ENCODE measurements at regions not wholly inside any gene's neighbourhood (a gene's known extent, or its start where the extent isn't known, plus 50 kb on each side); places are given as distances from the start of the nearest gene placed in this dataset.

DNA sequence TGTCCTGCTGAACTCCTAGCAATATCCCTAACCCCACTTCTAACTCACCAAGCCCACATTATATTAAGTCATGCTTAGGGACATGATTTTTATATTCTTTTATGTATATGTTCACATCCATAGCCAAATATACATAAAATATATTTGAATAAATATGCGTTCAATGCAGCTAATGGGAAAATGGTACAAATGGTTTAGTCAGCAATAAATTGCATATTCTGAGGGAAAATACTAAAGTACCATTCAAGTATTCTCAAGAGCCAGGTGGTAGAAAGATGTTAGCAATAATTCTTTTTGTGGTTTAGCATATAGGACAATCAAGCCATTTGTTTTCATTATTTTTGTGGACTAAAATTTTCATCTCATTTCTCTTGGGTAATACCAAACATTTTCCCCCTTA is 306.0 kb downstream of the TDRD15 start:
- no peaks in the 10 kb centered on the region; the same call in 1 of the 2 replicates for H3K9me3 ChIP-seq (ENCODE audit: control insufficient read depth, insufficient read depth, low read length)
- H3K18ac ChIP-seq (ENCODE audit: low read depth, low read length) = no peak overlapping the region
- no peak overlapping the region for H3K14ac ChIP-seq (replicated peaks; ENCODE audit: low read depth, low read length)
- in situ Hi-C loops (cut with MboI; ENCODE audit: low sequenced_read_pairs) (no loop called here), intact Hi-C loops (cut with micrococcal nuclease) (no loop called here), dilution Hi-C loops (cut with HindIII; ENCODE audit: low sequenced_read_pairs, unreplicated experiment) (no loop called here)
- H3K27me3 ChIP-seq (ENCODE audit: control insufficient read depth, insufficient read depth, low read length) = no peaks in the 10 kb centered on the region
- no peak overlapping the region for H2BK120ac ChIP-seq (ENCODE audit: low read depth, low read length)
- H3K9me1 ChIP-seq (ENCODE audit: insufficient read depth, low read length) = no peaks in the 10 kb centered on the region
- TF ChIP-seq, protein P1, sequence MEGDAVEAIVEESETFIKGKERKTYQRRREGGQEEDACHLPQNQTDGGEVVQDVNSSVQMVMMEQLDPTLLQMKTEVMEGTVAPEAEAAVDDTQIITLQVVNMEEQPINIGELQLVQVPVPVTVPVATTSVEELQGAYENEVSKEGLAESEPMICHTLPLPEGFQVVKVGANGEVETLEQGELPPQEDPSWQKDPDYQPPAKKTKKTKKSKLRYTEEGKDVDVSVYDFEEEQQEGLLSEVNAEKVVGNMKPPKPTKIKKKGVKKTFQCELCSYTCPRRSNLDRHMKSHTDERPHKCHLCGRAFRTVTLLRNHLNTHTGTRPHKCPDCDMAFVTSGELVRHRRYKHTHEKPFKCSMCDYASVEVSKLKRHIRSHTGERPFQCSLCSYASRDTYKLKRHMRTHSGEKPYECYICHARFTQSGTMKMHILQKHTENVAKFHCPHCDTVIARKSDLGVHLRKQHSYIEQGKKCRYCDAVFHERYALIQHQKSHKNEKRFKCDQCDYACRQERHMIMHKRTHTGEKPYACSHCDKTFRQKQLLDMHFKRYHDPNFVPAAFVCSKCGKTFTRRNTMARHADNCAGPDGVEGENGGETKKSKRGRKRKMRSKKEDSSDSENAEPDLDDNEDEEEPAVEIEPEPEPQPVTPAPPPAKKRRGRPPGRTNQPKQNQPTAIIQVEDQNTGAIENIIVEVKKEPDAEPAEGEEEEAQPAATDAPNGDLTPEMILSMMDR (conservative IDR thresholded peaks at IDR 0.05; ENCODE audit: low read depth, low read length) = no peak
- peak; percentile 68 for TF ChIP-seq MAFK (IDR thresholded peaks at IDR 0.05; ENCODE audit: low read depth, low read length)
- no peak overlapping the region for H3K4me2 ChIP-seq (ENCODE audit: low read depth, low read length)
- no peaks in the 10 kb centered on the region for H3K79me1 ChIP-seq (ENCODE audit: low read depth in 1 of 2, low read length in 2 of 2)
- H4K8ac ChIP-seq (ENCODE audit: low read depth in 2 of 2, low read length in 2 of 2) = no peak overlapping the region
- no peak overlapping the region for H2BK15ac ChIP-seq (ENCODE audit: low read depth, low read length)
- H3K23ac ChIP-seq (ENCODE audit: low read depth, low read length) = no peak overlapping the region
- no peaks in the 10 kb centered on the region for H3K36me3 ChIP-seq (ENCODE audit: control insufficient read depth, insufficient read depth, low read length)
- no peak overlapping the region for H3K4me3 ChIP-seq (ENCODE audit: insufficient read depth, low read depth, low read length)
- BruUV-seq (replicated peaks) = no TSS peak
- H3K9ac ChIP-seq (ENCODE audit: low read depth, low read length) = no peak overlapping the region
- H3K4me1 ChIP-seq (ENCODE audit: control insufficient read depth, insufficient read depth, low read length) = peaks cover 1% of the 10 kb centered on the region; the same call in 1 of the 2 replicates
- H2AK9ac ChIP-seq (replicated peaks; ENCODE audit: low read depth, low read length, poor library complexity) = no peak overlapping the region
- H2AFZ ChIP-seq (replicated peaks; ENCODE audit: low read length, poor library complexity) = no peak overlapping the region
- no peak for ATAC-seq (ENCODE audit: low read depth)
- no peak overlapping the region for H2BK5ac ChIP-seq (ENCODE audit: low read depth, low read length, poor library complexity, severe bottlenecking)
- WGBS, 2 experiments (ENCODE audit: extremely low coverage in 2 of 2, insufficient read length in 1 of 2) = no CpG with 5 or more reads among the region's 1 CpG
- H4K91ac ChIP-seq (ENCODE audit: insufficient read depth, low read depth, low read length) = no peak overlapping the region
- no peak overlapping the region for H3K27ac ChIP-seq (ENCODE audit: insufficient read depth, low read length)
- H2BK20ac ChIP-seq (ENCODE audit: low read depth, low read length) = no peak overlapping the region
- ChIA-PET POLR2A (ENCODE audit: unreplicated experiment) (no interaction called here), CTCF (no interaction called here)
- no peak overlapping the region for H3K4ac ChIP-seq (ENCODE audit: low read depth, low read length)
- H3K56ac ChIP-seq (ENCODE audit: extremely low read depth, insufficient read depth, low read length) = no peak overlapping the region
- H4K5ac ChIP-seq (ENCODE audit: low read depth, low read length) = no peak overlapping the region
- H4K20me1 ChIP-seq (ENCODE audit: insufficient read depth, low read length) = no peaks in the 10 kb centered on the region
- H2AK5ac ChIP-seq (ENCODE audit: low read depth, low read length) = no peak overlapping the region
- no peak for DNase-seq

Measured in IMR-90 (cell line).